MG63 (cell line): ENCODE measurements at regions not wholly inside any gene's neighbourhood (a gene's known extent, or its start where the extent isn't known, plus 50 kb on each side); places are given as distances from the start of the nearest gene placed in this dataset.

Experiments used
- DNase-seq: peaks from one replicate; pipeline ENCODE4 v3.0.0-alpha.2; 2020
- H3K27me3 ChIP-seq: fragments of 250-450 bp; sonication (Bioruptor Pico); 2 replicates; pipeline ENCODE4 v1.5.1; 2020; ENCODE audit warnings: mild to moderate bottlenecking, moderate library complexity
- H3K36me3 ChIP-seq: fragments of 250-450 bp; sonication (Bioruptor Pico); 2 replicates; pipeline ENCODE4 v1.5.1; 2020; ENCODE audit warnings: mild to moderate bottlenecking, moderate library complexity
- H3K4me3 ChIP-seq: fragments of 250-450 bp; sonication (Bioruptor Pico); 2 replicates; pipeline ENCODE4 v1.5.1; 2020; ENCODE audit warnings: mild to moderate bottlenecking, moderate library complexity
- H3K9me3 ChIP-seq: fragments of 250-450 bp; sonication (Bioruptor Pico); 2 replicates; pipeline ENCODE4 v1.5.1; 2020; ENCODE audit warnings: mild to moderate bottlenecking, moderate library complexity

DNA sequence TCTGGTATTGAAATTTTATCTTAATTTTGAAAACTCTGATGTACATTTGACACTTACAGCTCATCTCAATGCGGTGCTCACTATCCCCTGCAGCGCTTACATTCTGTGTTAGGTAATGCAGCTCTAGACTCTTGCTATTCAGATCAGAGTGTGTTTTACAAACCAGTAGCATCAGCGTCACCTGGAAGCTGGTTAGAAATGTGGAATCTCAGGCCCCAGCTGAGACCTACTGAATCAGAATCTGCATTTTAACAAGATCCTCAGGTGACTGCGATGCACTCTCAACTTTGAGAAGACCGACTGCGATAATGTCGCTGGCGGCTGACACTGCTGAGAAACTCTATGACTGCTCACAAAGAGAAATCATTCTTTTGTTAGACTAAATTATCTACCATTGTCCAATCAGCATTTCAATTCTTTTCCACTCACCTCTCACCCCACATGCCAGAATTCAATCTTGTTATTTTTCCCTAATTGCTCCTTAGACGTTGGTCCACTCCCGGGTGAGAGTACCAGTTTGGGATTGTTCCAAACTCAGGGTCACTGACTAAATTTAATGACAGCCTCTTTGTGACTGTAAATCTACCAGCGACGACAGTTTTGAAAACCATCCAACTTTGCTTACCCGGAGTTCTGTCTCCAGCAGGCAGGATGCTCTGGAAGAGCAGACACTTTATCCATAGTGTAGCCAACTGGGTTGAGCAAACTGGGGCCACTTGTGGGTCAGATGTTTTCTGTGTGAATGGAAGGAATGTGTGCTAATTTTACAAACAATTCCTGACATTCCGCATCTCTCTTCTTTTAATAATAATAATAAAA is 140.1 kb upstream of the BTBD3 start:
- DNase-seq = no peak
- Histone ChIP-seq H3K36me3 (no peaks in the 10 kb centered on the region), H3K4me3 (peak overlapping the region; percentile 10; the same call in 1 of the 2 replicates), H3K9me3 (0 out of 2 replicates have a peak, but pooled peaks cover 2% of the 10 kb centered on the region), H3K27me3 (no peaks in the 10 kb centered on the region)

DNA sequence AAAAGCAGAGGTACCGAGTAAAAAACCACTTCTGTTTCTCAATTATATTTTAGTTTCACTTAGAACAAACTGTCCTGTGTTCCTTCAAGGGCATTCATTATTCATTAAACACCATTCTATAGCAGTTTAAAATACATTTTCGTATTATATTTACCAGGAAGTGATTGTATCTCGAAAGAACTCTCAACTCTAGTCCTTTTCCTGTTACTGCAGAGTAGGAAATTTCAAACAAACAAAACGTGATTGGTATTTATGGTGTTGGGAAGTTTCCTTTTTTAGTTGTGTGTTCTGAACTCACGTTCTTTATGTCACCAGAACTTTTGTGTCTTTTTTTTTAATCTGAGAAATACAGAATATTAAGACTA is 139.5 kb upstream of the BTBD3 start:
- Histone ChIP-seq H3K36me3 (no peaks in the 10 kb centered on the region), H3K4me3 (peak overlapping the region; percentile 10; the same call in 1 of the 2 replicates), H3K9me3 (0 out of 2 replicates have a peak, but pooled peaks cover 2% of the 10 kb centered on the region), H3K27me3 (no peaks in the 10 kb centered on the region)
- no peak for DNase-seq

DNA sequence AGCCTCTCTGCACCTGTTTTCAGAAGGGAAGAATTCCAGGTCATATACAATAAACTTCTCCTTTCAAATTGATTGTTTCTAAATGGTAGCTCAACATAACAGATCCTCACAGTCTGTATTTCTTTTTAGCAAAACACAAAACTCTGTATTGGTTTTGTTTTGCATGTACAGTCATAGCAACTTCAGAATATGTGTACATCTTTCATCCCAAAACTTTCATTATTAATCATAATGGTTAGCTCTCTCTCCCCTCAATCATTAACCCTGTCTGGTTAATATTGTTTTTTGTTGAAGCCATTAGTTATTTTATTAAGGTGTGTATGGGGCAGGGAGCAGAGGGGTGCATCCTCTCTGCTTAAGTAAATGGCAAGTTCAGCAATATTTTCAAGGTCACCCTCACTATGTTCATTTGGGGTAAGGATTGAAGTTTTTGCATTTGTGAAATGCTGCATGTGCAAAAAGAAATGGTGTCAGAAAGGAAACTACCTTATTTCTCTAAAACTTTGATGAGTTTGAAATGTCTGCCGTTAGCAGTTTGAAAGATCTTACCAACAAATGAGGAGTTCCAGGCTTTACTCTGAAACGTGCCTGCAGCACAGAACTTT is 136.8 kb upstream of the BTBD3 start:
- H3K27me3 ChIP-seq = no peaks in the 10 kb centered on the region
- no peak overlapping the region for H3K4me3 ChIP-seq
- H3K9me3 ChIP-seq = 0 out of 2 replicates have a peak, but pooled peaks cover 2% of the 10 kb centered on the region
- H3K36me3 ChIP-seq = no peaks in the 10 kb centered on the region
- DNase-seq = no peak

DNA sequence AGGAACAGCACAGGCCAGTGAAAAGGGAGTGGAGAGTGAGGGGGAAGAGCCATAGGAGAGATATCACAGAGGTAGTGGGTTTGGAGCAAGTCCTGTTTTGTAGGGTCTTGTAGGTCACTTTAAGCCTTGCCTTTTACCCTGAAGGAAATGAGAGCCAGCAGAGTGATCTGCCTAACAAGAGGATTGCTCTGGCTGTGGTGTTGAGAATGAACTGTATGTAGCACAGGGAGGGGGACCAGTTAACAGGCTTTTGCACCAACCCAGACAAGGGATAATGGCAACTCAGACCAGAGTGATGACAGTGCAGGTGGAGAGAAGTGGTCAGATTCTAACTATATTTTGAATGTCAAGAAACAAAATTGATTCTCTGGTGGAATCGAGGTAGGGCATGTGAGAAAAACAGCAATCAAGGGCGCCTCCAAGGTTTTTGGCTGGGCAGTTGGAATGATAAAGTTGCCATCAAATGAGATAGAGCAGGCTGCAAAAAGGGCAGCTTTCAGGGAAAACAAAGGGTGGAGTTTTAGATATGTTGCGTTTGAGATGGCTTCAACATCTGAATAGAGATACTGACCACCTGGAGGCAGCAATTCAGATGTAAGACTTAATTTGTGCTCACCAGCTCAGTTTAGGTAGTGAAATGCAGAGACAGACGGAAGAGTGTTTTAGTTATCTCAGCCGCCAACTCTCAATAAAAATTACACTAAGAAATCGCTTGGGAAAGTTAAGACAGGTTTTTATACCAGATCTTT is 134.4 kb upstream of the BTBD3 start:
- H3K9me3 ChIP-seq = no peaks in the 10 kb centered on the region
- no peaks in the 10 kb centered on the region for H3K27me3 ChIP-seq
- H3K36me3 ChIP-seq = no peaks in the 10 kb centered on the region
- no peak for DNase-seq
- H3K4me3 ChIP-seq = no peak overlapping the region

DNA sequence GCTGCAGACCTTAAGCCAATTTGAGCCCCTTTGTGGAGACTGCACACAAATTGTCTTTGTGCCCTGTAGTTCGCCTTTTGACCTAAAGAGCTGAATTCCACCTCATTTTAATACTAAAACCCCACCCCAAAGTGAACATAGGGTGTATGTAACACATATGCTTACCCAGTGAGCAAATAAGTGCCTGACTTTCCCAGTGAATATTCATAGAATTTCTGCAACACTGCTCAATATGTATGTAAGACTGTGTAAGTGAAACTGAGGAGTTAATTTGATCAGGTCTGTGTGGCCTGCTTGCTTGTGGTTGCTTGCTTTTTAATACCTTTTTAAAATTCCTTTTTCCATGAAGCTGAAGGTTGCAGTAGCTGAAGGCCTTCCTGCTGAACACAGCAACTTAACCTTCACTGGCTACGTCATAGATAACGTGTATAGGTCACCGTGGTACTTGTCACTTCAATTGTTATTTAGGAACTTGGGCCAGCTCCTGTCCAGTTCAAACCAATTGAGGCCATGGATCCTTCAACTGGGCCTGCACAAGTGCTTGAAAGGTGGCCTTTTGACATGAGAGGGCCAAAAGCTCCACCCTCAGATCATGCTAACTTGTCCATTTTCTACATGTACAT is 131.7 kb upstream of the BTBD3 start:
- no peak overlapping the region for H3K4me3 ChIP-seq
- no peaks in the 10 kb centered on the region for H3K27me3 ChIP-seq
- H3K36me3 ChIP-seq = no peaks in the 10 kb centered on the region
- DNase-seq = no peak
- H3K9me3 ChIP-seq = no peaks in the 10 kb centered on the region

DNA sequence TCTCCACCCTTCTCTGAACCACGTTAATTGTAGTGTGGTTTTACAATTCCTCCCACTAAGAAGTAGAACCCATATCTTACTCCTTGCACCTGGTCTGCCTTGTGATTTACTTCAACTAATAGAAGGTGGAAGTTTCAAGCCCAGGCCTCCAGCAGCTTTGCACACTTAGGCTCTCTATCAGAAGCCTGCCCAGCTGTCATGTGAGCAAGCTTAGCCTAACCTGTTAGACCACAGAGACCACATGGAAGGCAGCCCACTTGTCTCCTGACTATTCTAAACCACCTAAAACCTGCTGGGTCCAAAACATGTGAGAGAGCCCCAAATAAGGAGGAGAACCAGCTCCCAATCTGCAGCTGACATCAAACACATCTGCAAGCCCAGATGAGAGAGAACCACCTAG is 127.6 kb upstream of the BTBD3 start:
- Histone ChIP-seq H3K4me3 (no peak overlapping the region), H3K9me3 (no peaks in the 10 kb centered on the region), H3K27me3 (no peaks in the 10 kb centered on the region), H3K36me3 (no peaks in the 10 kb centered on the region)
- no peak for DNase-seq

DNA sequence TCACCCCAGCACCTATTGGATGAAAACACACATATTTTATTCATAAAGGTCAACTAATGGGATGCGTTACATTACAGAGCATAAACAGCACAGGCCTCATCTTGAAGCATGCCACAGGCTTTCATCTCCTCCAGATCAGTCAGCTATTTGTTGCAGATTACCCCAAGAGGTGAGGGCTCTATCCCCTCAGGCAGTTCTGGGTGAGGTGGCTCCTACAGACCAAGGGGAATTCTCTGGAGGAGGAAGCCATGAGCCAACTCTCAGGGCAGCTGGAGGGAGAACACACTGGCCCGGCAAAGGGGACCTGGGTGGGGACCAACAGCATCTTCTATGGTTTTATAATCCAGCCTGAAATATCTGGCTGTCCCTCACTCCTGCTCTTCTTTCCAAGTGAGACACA is 126.4 kb upstream of the BTBD3 start:
- Histone ChIP-seq H3K9me3 (no peaks in the 10 kb centered on the region), H3K27me3 (no peaks in the 10 kb centered on the region), H3K4me3 (no peak overlapping the region), H3K36me3 (no peaks in the 10 kb centered on the region)
- no peak for DNase-seq

DNA sequence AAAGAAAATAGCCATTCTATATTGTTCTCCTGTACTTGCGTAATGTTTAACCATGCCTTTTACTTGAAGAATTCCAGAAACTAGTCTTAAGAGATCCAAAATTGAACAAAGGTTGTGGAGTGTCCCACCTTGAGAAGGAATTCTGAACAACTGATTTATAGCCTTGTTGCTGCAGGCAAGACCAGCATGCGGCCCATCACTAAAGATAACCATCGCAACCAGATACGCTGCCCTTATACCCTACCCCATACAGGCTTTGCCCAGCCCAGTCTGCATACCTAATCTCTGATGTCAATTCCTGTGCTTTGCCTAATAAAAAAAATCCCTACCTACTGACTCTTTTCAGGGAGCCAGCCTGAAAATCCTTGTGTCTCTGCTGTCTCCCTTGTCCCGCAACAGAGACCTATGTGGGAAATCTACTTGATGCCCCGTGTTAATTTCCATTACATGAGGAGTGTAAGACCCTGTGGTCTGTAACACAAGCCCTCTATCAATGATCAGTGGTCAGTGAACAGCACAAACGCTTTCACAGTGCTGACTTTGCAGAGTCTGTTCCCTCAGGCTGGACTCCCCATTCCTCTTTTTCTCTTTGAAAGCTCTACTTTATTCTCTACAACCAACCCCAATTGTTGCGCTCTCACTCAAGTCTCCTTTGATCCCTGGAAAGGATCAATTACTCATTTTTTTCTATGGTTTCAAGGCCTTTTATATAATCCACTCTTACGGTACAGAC is 125.7 kb upstream of the BTBD3 start:
- DNase-seq = no peak
- Histone ChIP-seq H3K36me3 (no peaks in the 10 kb centered on the region), H3K9me3 (no peaks in the 10 kb centered on the region), H3K4me3 (no peak overlapping the region), H3K27me3 (no peaks in the 10 kb centered on the region)

DNA sequence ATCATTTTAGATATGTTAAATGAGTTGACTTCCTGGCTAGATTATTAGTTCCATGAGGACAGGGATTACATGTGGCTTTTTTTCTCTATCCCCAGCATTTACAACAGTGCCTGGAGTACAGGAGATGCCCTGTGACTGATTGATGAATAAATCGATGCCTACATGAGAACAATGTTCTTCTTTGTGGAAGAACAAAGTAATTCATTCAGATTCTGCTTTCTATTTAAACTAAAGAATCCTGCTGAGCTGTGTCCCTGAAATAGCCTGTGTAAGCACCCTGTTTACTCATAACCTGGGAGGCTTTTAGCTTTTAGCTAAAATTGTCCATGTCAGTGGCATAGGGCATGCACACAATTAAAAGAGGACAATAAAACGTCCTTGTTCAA is 125.1 kb upstream of the BTBD3 start:
- DNase-seq = no peak
- no peak overlapping the region for H3K4me3 ChIP-seq
- no peaks in the 10 kb centered on the region for H3K9me3 ChIP-seq
- H3K36me3 ChIP-seq = no peaks in the 10 kb centered on the region
- no peaks in the 10 kb centered on the region for H3K27me3 ChIP-seq

DNA sequence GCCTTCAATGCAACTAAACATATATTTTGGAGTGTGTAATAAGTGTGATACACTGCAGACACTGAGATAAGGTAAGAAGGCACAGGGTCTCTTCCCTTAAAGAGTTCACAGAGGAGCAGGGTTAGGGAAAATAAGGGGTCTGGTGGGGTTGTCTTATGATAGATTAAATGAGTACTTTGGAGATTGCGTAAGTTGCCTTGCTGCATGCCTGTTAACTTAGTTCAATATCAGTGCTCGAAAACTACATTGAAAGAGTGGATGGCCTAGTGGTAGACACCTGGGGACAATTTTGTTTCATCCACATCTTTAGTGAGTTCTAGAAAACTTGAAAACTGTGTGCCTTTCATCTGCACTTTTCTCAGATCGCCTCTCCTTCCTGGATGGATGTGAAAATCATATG is 123.2 kb upstream of the BTBD3 start:
- DNase-seq = no peak
- no peak overlapping the region for H3K4me3 ChIP-seq
- H3K27me3 ChIP-seq = no peaks in the 10 kb centered on the region
- H3K36me3 ChIP-seq = no peaks in the 10 kb centered on the region
- no peaks in the 10 kb centered on the region for H3K9me3 ChIP-seq

DNA sequence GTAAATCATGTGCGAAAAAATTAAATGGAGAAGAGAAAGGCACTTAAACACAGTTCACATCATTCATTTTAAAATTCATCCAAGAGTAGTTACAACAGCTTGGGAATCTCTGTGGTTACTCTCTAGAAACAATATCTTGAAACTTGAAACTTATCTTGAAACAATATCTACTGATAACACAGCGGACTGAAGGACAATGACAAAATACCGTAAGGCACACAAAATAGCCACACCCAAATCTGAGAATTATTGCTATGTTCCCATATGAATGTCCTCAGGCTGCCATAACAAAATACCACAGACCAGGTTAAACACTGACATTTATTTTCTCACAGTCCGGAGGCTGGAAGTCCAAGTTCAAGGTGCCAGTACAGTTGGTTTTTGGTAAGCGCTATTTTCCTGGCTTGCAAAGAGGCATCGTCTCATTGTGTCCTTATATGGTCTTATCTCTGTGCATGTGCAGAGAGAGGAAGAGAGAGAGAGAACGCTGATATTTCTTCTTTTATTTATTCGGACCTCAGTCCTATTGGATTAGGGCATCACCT is 122.5 kb upstream of the BTBD3 start:
- H3K36me3 ChIP-seq = no peaks in the 10 kb centered on the region
- H3K9me3 ChIP-seq = no peaks in the 10 kb centered on the region
- no peak for DNase-seq
- H3K27me3 ChIP-seq = no peaks in the 10 kb centered on the region
- no peak overlapping the region for H3K4me3 ChIP-seq

DNA sequence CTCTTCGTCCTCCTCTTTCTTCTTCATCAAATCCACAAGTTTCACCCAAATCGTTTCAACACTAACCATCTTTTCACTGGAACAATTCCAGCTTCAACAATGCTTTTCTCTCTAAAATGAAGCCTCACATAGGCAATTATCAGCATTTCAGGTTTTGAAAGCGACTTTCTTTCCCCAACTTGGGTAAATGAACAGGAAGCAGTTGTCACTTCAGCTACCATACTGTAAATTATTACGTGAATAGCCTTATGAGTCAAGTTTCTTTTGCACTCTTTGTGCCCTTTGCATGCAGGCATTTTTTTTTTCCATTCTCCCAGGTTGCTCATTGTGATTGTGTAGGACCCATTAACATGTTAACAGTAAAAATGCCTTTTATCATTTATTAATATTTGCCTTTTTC is 121.7 kb upstream of the BTBD3 start:
- no peak overlapping the region for H3K4me3 ChIP-seq
- H3K36me3 ChIP-seq = no peaks in the 10 kb centered on the region
- no peaks in the 10 kb centered on the region for H3K9me3 ChIP-seq
- no peak for DNase-seq
- H3K27me3 ChIP-seq = no peaks in the 10 kb centered on the region

DNA sequence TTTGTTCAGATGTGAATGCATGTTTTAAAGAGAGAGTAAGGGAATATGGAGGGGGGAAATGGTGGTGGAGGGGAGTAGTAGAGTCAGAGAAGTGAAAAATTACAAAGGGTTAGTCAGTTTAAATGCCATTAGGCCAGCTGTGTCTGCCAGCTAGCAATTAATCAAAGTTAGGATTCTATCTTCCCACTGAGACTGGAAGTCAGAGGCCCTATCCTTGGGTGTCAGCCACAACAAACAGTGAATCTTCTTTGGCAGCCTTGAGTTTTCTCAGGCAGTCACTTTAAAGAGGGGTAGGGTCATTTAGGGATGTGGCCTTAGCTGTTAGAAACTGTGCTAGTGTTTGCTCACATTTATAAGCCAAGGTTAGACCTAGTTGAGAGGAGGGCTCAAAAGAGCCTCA is 120.5 kb upstream of the BTBD3 start:
- Histone ChIP-seq H3K27me3 (no peaks in the 10 kb centered on the region), H3K9me3 (no peaks in the 10 kb centered on the region), H3K4me3 (no peak overlapping the region), H3K36me3 (no peaks in the 10 kb centered on the region)
- DNase-seq = no peak

DNA sequence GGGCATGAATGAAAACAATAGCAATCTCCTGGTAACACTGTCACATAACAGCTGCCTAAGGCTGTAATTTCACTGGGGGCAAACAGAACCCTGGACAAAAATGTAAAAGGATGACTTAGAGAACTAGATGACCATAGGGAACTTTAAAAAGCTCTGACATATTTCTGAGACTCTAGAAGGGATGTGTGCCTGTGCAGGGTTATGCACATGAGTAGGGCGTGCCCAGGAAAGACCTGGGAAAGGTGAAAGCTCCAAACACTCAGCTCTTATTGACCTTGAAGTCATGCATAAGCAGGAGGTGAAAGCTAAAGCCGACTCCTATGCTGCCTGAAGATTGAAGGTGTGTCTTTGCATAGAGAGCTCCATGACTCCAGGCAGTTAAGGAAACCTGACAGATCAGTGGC is 118.4 kb upstream of the BTBD3 start:
- DNase-seq = no peak
- H3K27me3 ChIP-seq = no peaks in the 10 kb centered on the region
- H3K4me3 ChIP-seq = no peak overlapping the region
- H3K36me3 ChIP-seq = no peaks in the 10 kb centered on the region
- H3K9me3 ChIP-seq = no peaks in the 10 kb centered on the region; the same call in 1 of the 2 replicates

DNA sequence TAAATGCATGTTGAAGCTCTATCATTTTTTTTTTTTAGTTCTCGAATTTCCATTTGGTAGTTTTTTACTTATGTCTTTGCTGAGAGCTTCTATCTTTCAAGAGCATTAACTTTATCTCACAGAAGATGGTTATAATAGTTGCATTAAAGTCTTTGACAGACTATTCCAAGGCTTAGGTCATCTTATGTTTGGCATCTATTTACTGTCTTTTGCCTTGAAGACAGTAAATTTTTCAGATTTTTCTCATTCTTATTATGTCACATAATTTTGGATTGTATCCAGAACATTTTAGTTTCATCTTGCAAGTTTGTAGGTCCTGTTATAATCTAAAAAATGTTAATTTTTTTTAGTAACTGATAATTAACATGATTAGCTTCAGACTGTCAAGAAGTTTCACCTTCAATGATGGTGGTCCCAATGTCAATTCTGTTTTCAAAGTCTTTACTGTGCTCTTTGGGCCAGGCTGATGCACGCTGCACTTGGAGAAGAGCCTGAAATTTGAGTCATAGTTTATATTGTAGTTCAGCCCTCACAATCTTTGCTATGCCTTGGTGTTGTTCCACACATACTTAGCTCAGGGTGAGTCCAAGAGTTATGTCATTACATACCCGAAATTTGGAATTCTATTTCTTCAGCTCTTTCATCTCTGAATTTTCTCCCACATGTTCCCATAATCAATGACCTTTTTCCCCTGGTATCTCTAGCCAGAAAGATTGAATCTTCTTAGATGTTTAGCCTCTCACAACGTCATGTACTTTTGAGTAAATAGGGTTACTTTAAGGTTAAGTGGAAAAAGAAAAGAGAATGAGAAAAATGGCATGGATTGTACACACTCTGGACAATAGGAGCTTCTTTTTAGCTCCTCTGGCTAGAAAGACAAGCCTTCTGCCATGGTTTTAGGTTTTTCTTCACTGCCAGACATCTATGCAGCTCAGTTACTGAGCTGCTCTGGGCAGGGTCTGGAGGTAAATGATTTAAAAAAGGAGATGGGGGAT is 110.3 kb upstream of the BTBD3 start:
- Histone ChIP-seq H3K4me3 (no peak overlapping the region), H3K9me3 (no peaks in the 10 kb centered on the region; the same call in none of the 2 replicates), H3K36me3 (no peaks in the 10 kb centered on the region), H3K27me3 (no peaks in the 10 kb centered on the region)
- DNase-seq = peak; percentile 67
